Activated CD8-positive, alpha-beta memory T cell treated with anti-CD3 and anti-CD28 coated beads, Interleukin-2, amount 10 ng/mL, durations not matched to agents 7 days and 5 days (primary cell): ENCODE measurements at regions not wholly inside any gene's neighbourhood (a gene's known extent, or its start where the extent isn't known, plus 50 kb on each side); places are given as distances from the start of the nearest gene placed in this dataset.

Experiments used
- ATAC-seq: fragments of 150-1000 bp; cut with Tn5 transposase; one replicate; pipeline ENCODE4 v1.10.0; 2021; ENCODE audit warnings: moderate library complexity
- CTCF ChIA-PET: fragments of 350-600 bp; sonication (Branson Sonifier 250); formaldehyde crosslinking; loops from one replicate; lab custom pipeline; 2021; ENCODE audit warnings: antibody characterized with exemption; lab: Charles Lee
- DNase-seq: peaks from one replicate; pipeline ENCODE4 v3.0.0-alpha.2; 2020
- H3K27ac Mint-ChIP-seq: one replicate; pipeline ENCODE4 v1.8.0; 2021; ENCODE audit warnings: mild to moderate bottlenecking, mixed read lengths
- H3K27me3 Mint-ChIP-seq: one replicate; pipeline ENCODE4 v1.8.0; 2021; ENCODE audit warnings: mixed read lengths
- H3K36me3 Mint-ChIP-seq: one replicate; pipeline ENCODE4 v1.8.0; 2021; ENCODE audit warnings: mild to moderate bottlenecking, mixed read lengths
- H3K4me1 Mint-ChIP-seq: one replicate; pipeline ENCODE4 v1.8.0; 2021; ENCODE audit warnings: mixed read lengths
- H3K4me3 Mint-ChIP-seq: one replicate; pipeline ENCODE4 v1.8.0; 2021; ENCODE audit warnings: mild to moderate bottlenecking, moderate library complexity, mixed read lengths
- H3K9me3 Mint-ChIP-seq: one replicate; pipeline ENCODE4 v1.8.0; 2022; ENCODE audit warnings: low read depth, mixed read lengths

DNA sequence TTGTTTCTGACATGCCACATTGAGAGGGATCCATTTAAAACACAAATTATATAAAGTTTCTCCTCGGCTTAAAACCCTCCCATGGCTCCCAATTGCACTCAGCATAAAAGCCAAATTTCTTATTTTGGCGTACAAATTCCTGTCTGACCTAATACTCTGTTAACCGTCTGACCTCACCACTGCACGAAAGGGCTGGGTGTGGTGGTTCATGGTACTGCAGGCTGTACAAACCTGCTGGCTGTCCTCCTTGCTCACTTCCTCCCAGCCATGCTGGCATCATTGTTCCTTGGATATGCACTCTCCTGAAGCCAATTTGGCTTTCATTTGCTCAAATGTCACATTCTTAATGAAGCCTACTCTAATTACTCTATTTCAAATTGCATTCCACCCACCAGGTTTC is 301.6 kb upstream of the C16orf82 start:
- Mint-ChIP-seq H3K9me3 (no peaks in the 10 kb centered on the region), H3K4me1 (no peaks in the 10 kb centered on the region), H3K27ac (no peak overlapping the region), H3K36me3 (no peaks in the 10 kb centered on the region), H3K27me3 (no peaks in the 10 kb centered on the region), H3K4me3 (no peak overlapping the region)
- no peak for ATAC-seq
- CTCF ChIA-PET = no interaction called here
- DNase-seq = no peak

DNA sequence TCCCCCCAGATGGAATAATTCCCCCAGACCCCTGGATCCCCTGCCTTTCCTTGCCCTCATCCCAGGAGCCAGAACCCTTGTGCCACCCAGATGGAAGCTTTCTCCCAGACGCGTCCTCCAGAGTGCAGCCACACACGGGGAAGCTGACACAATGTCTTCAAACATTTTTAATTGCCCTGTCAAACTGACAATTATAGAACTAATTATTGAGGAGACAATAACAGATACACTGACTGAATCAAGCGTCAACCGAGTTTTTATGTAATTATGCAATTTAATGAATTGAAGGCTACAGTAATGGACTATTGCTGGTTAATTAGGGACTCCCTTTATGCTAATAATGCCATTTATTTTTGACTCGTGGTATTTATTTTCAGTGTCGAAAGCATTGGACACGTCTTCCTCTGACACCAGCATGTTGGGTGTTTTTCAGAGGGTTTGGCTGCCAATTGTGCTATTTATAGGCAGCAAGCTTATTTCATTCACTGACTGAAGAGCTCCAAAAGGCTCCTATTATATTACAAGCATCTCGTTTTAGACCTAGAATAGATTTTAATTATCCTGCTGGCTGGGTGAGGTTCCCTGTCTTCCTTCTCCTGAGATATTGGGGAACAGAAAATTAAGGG is 298.2 kb upstream of the C16orf82 start:
- CTCF ChIA-PET = no interaction called here
- ATAC-seq = no peak
- Mint-ChIP-seq H3K4me1 (peaks cover 3% of the 10 kb centered on the region), H3K36me3 (no peaks in the 10 kb centered on the region), H3K27me3 (no peaks in the 10 kb centered on the region), H3K27ac (no peak overlapping the region), H3K9me3 (no peaks in the 10 kb centered on the region), H3K4me3 (no peak overlapping the region)
- no peak for DNase-seq

DNA sequence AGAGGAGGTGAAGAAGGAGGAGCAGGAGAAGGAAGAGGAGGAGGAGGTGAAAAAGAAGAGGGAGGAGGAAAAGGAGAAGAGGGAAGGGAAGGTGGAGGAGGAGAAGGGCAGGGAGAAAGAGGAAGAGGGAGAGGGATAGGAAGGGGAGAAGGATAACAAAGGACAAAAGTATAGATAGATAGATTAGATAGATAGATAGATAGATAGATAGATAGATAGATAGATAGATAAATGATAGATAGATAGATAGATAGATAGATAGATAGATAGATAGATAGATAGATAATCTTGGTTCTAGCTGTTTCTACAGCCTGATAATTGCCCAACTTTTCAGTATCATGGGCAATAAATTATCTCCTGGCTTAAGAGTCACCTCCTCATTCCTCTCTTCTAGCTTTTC is 296.2 kb upstream of the C16orf82 start:
- CTCF ChIA-PET = no interaction called here
- H3K27me3 Mint-ChIP-seq = no peaks in the 10 kb centered on the region
- no peak for ATAC-seq
- no peak overlapping the region for H3K27ac Mint-ChIP-seq
- peaks cover 3% of the 10 kb centered on the region for H3K4me1 Mint-ChIP-seq
- H3K9me3 Mint-ChIP-seq = no peaks in the 10 kb centered on the region
- DNase-seq = no peak
- H3K4me3 Mint-ChIP-seq = no peak overlapping the region
- no peaks in the 10 kb centered on the region for H3K36me3 Mint-ChIP-seq

DNA sequence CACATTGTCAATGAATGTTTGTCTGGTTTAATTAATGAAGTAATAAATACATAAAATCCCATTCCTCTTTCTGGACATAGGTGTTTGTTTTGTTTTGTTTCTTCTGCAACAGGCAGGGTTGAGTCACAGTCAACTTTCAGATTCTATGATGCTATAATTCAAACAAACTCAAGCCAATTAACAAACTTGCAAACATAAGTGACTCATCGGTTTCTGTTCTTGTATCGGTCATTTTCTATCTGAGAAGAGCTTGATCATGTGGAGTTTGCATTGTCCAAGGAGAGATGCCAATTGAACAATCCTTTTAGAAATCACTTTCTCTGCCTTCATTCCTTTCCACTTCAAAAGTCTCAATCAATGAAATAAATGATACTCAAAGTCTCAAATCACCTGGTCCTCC is 294.2 kb upstream of the C16orf82 start:
- H3K4me1 Mint-ChIP-seq = peaks cover 3% of the 10 kb centered on the region
- DNase-seq = no peak
- CTCF ChIA-PET = no interaction called here
- peak; percentile 47 for ATAC-seq
- H3K36me3 Mint-ChIP-seq = no peaks in the 10 kb centered on the region
- H3K4me3 Mint-ChIP-seq = no peak overlapping the region
- peaks cover 3% of the 10 kb centered on the region for H3K27me3 Mint-ChIP-seq
- H3K9me3 Mint-ChIP-seq = no peaks in the 10 kb centered on the region
- no peak overlapping the region for H3K27ac Mint-ChIP-seq

DNA sequence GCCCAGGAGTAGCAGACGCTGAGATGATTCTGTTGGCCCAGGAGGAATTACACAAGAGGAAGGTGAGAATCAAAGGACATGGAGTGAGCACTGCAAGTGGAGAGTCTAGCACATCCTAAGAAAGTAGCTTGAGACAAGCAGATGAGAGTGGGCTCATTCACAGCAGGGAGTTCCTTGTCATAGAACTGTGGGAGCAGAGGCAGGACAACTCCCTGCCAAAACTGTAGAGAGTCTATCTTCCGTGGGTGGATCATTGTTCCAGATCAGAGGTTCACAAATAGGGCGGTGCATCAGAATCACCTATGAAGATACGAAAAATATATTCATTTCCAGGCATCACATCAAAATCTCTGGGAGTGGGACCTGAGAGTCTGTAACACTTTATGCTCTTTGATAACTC is 288.9 kb upstream of the C16orf82 start:
- H3K4me1 Mint-ChIP-seq = no peaks in the 10 kb centered on the region
- DNase-seq (no peak), ATAC-seq (no peak)
- CTCF ChIA-PET = no interaction called here
- H3K36me3 Mint-ChIP-seq = no peaks in the 10 kb centered on the region
- H3K27ac Mint-ChIP-seq = no peak overlapping the region
- no peaks in the 10 kb centered on the region for H3K9me3 Mint-ChIP-seq
- peaks cover 16% of the 10 kb centered on the region for H3K27me3 Mint-ChIP-seq
- H3K4me3 Mint-ChIP-seq = no peak overlapping the region

DNA sequence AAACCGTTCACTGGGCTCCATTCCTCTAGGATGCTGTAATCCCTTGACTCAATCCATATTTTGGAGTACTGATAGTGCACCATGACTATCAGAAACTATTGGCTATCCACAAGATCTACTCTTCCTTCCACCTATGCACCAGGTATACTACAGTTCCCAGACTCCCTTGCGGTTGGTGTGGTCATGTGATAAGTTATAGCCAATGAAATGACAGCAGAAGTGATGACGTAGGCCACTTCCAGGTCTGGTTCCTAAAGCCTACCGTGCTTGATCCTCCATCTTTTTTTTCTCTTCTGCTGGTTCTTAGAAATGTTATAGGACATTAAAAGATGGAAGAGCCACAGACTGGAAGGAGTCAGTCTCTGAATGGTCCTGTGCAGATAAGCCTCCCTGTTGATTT is 278.8 kb upstream of the C16orf82 start:
- ATAC-seq (no peak), DNase-seq (no peak)
- Mint-ChIP-seq H3K27ac (no peak overlapping the region), H3K4me1 (no peaks in the 10 kb centered on the region), H3K9me3 (no peaks in the 10 kb centered on the region), H3K36me3 (no peaks in the 10 kb centered on the region), H3K4me3 (no peak overlapping the region), H3K27me3 (peaks cover 9% of the 10 kb centered on the region)
- CTCF ChIA-PET = no interaction called here

DNA sequence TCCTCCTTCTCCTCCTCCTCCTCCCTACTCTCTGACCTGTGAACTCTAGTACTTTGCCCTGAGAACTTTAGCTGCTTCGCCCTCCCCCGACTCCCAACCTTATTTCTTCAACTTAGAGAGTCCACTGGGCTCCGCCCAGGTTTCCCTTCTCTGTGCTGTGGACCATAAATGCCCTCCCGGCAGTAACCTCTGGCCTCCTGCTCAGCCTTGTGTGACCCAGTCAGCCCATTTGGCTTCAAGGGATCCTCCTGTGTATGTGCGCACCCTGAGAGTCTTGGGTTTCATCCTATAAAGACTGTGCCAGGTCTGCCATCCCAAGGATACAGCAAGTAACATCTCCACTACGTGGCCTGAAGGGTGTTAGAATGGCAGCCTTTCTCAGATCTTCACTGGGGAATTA is 275.6 kb upstream of the C16orf82 start:
- Mint-ChIP-seq H3K27ac (no peak overlapping the region), H3K4me3 (no peak overlapping the region)
- CTCF ChIA-PET = no interaction called here

DNA sequence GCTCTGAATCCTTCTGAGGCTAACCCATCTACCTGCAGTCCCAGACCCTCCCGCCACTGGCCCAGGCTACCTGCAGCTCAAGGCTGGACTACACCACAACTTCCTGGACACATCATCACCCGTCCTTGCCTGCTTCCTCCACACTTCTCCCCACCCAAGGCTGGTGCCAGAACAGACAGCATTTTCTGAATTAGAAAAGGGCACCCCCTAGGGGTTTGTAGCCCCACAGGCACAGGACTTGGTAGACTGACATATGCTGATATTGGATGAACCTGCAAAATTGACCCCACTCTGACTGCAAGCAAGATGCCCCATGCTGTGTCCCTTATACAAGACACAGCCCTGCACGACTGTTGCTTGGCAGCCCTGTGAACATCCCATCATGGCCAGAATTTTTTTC is 271.5 kb upstream of the C16orf82 start:
- ATAC-seq (peak; percentile 75), DNase-seq (peak; percentile 56)
- Mint-ChIP-seq H3K27ac (no peak overlapping the region), H3K4me1 (peaks cover 4% of the 10 kb centered on the region), H3K4me3 (no peak overlapping the region), H3K36me3 (no peaks in the 10 kb centered on the region), H3K27me3 (peaks cover 12% of the 10 kb centered on the region), H3K9me3 (no peaks in the 10 kb centered on the region)
- CTCF ChIA-PET = no interaction called here

More for the DNA sequence above, 275.6 kb upstream of the C16orf82 start:
- no peak for DNase-seq
- no peak for ATAC-seq
- Mint-ChIP-seq H3K9me3 (no peaks in the 10 kb centered on the region), H3K4me1 (peaks cover 4% of the 10 kb centered on the region), H3K36me3 (no peaks in the 10 kb centered on the region), H3K27me3 (peaks cover 12% of the 10 kb centered on the region)

DNA sequence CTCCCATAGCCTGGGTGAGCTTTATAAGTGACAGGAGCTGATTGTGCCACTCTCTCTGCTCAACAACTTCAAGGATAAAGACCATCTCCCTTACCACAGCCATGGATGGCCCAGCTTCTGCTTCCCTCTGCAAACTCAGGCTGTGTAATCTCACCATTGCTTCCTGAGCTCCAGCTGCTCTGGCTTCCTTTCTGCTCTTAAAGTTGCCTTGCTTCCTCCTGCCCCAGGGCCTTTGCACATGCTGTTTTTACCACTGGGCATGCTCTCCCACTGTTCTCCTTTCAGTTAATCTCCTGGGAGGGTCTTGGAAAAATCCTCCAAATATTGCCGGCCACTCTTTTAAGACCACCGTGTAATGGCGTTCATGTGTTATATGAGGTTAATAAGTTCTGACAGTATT is 265.1 kb upstream of the C16orf82 start:
- Mint-ChIP-seq H3K27me3 (peaks cover 2% of the 10 kb centered on the region), H3K4me1 (peaks cover 11% of the 10 kb centered on the region), H3K4me3 (no peak overlapping the region), H3K36me3 (no peaks in the 10 kb centered on the region), H3K9me3 (no peaks in the 10 kb centered on the region), H3K27ac (no peak overlapping the region)
- ATAC-seq (no peak), DNase-seq (no peak)
- CTCF ChIA-PET = no interaction called here

DNA sequence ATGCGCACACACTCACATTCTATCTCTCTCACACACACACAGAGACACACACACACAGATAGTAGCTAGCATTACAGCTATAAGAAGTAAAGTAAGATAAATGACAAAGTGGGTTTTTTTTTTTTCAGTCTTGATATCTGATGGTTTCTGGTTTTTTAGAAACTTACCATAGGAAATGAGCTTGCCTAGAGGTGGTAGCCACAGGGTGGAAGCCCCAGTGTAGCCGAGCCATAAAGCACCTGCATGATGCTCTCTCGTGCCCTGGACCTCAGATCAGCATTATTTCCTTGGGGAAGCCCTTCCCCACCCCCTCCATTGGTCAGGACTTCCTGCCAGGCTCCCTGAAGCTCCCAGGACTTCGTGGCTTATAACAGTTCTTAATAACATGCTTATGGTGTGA is 264.3 kb upstream of the C16orf82 start:
- H3K27ac Mint-ChIP-seq = no peak overlapping the region
- H3K9me3 Mint-ChIP-seq = no peaks in the 10 kb centered on the region
- ATAC-seq (no peak), DNase-seq (no peak)
- no peaks in the 10 kb centered on the region for H3K36me3 Mint-ChIP-seq
- H3K4me1 Mint-ChIP-seq = peaks cover 11% of the 10 kb centered on the region
- CTCF ChIA-PET = no interaction called here
- H3K27me3 Mint-ChIP-seq = peaks cover 2% of the 10 kb centered on the region
- no peak overlapping the region for H3K4me3 Mint-ChIP-seq

DNA sequence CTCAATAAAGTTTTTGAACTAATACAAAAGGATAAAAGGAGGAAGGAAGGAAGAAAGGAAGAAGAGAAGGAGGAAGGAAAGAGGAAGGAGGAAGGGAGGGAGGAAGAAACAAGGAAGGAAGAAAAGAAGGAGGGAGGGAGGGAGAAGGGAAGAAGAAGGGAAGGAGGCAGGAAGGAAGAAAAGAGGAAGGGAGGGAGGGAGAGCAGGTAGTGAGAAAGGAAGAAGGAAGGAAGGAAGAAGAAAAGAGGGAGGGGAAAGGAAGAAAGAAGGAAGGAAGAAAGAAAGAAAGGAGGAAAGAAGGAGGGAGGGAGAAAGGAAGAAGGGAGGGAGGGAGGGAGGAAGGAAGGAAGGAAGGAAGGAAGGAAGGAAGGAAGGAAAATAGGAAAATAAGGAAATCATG is 263.8 kb upstream of the C16orf82 start:
- CTCF ChIA-PET = no interaction called here
- Mint-ChIP-seq H3K27ac (no peak overlapping the region), H3K4me3 (no peak overlapping the region), H3K27me3 (peaks cover 2% of the 10 kb centered on the region), H3K9me3 (no peaks in the 10 kb centered on the region), H3K36me3 (no peaks in the 10 kb centered on the region), H3K4me1 (peaks cover 11% of the 10 kb centered on the region)
- ATAC-seq = no peak
- DNase-seq = no peak

DNA sequence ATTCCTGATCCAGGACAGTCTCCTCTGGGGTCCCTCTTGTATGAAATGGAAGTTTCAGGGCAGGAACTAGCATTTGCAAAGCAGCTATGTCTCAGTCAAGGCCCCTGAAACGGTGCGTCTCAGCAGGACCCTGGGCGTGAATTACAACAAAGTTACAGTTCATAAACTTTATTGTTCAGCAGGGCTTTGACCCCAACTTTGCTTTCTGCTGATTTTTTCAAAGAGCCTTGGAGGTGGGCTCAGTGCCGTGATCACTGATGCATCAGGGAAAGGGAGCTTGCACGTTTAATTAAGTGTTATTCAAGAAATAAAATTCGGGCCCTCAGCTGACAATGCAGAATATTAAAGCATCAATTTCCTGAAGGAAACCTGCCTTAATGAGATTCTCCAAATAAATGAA is 260.1 kb upstream of the C16orf82 start:
- H3K4me1 Mint-ChIP-seq = peaks cover 11% of the 10 kb centered on the region
- H3K27ac Mint-ChIP-seq = no peak overlapping the region
- no peak for ATAC-seq
- peaks cover 2% of the 10 kb centered on the region for H3K27me3 Mint-ChIP-seq
- H3K4me3 Mint-ChIP-seq = no peak overlapping the region
- no peaks in the 10 kb centered on the region for H3K36me3 Mint-ChIP-seq
- H3K9me3 Mint-ChIP-seq = no peaks in the 10 kb centered on the region
- CTCF ChIA-PET = no interaction called here
- DNase-seq = no peak

DNA sequence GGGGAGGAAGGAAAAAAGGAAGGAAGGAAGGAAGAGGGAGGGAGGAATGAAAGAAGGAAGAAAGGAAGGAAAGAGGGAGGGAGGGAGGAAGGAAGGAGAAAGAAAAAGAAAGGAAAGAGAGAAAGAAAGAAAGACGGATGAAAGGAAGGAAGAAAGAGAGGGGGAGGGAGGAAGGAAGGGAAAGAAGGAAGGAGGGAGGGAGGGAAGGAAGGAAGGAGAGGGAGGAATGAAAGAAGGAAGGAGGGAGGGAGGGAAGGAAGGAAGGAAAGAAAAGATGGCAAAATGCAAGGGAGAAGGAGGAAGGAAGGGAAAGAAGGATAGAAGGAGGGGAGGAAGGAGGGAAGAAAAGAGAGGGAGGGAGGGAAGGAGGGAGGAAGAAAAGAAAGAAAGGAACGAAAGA is 257.3 kb upstream of the C16orf82 start:
- H3K36me3 Mint-ChIP-seq = no peaks in the 10 kb centered on the region
- H3K4me1 Mint-ChIP-seq = no peaks in the 10 kb centered on the region
- H3K27ac Mint-ChIP-seq = no peak overlapping the region
- no peak for ATAC-seq
- no peaks in the 10 kb centered on the region for H3K27me3 Mint-ChIP-seq
- DNase-seq = no peak
- no peaks in the 10 kb centered on the region for H3K9me3 Mint-ChIP-seq
- CTCF ChIA-PET = no interaction called here
- H3K4me3 Mint-ChIP-seq = no peak overlapping the region

DNA sequence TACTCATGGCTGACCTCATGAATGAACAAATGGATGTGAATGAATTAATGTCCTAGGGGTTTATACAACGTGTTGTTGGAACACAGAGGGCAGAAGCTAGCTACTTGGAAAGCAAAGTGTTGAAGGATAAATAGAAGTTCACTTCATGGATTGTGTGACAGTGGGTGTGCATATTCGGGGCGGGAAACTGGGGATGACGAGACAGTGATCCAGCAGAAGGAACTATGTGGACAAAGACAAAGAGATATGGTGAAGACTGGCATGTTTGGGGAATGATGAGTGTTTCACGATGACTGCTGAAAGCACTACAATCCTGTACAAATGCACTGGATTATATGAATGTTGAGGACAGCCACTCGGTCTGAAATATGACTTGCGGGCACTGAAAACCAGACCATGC is 250.5 kb upstream of the C16orf82 start:
- no peak for DNase-seq
- CTCF ChIA-PET = no interaction called here
- no peak overlapping the region for H3K27ac Mint-ChIP-seq
- peaks cover 5% of the 10 kb centered on the region for H3K4me1 Mint-ChIP-seq
- H3K27me3 Mint-ChIP-seq = no peaks in the 10 kb centered on the region
- ATAC-seq = no peak
- no peak overlapping the region for H3K4me3 Mint-ChIP-seq
- H3K9me3 Mint-ChIP-seq = no peaks in the 10 kb centered on the region
- H3K36me3 Mint-ChIP-seq = no peaks in the 10 kb centered on the region
